ENCODE measurements at regions not wholly inside any gene's neighbourhood (a gene's known extent, or its start where the extent isn't known, plus 50 kb on each side); places are given as distances from the start of the nearest gene placed in this dataset.

DNA sequence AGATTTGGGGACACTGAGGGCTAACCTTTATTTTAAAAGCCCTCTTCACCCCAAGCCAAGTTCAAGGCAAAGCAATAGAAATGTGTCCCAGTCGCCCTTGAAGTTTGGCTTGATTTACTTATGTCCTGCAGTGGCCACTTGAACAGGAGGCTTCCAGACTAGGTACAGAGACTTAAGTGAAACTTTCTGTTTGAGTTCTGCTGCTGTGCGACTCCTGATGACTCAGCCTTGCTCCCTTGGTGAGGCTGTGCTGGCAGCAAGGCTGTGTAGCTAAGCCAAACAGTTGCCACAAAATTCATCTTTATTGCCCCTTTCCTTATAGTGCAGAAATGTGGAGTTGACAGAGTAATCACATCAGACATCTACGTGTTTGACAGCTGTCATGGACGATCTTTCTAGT lies 68.8 kb upstream of the NTRK2 start:
- H3K9me3 ChIP-seq = no peaks in the 10 kb centered on the region
- no peaks in the 10 kb centered on the region for H3K36me3 ChIP-seq
- no peak overlapping the region for H3K4me3 ChIP-seq
- no peak for DNase-seq
- H3K4me1 ChIP-seq = peaks cover 0 to 8% (median 0%) of the 10 kb centered on the region in 6 donors
- WGBS, 5 donors = 65 to 87% (median 82%) methylated on average over 4 of the region's 4 CpGs
- TF ChIP-seq, protein P1, sequence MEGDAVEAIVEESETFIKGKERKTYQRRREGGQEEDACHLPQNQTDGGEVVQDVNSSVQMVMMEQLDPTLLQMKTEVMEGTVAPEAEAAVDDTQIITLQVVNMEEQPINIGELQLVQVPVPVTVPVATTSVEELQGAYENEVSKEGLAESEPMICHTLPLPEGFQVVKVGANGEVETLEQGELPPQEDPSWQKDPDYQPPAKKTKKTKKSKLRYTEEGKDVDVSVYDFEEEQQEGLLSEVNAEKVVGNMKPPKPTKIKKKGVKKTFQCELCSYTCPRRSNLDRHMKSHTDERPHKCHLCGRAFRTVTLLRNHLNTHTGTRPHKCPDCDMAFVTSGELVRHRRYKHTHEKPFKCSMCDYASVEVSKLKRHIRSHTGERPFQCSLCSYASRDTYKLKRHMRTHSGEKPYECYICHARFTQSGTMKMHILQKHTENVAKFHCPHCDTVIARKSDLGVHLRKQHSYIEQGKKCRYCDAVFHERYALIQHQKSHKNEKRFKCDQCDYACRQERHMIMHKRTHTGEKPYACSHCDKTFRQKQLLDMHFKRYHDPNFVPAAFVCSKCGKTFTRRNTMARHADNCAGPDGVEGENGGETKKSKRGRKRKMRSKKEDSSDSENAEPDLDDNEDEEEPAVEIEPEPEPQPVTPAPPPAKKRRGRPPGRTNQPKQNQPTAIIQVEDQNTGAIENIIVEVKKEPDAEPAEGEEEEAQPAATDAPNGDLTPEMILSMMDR (IDR thresholded peaks at IDR 0.05 in 8 of 11, conservative IDR thresholded peaks at IDR 0.05 in 3 of 11) = no peak
- TF ChIP-seq POLR2A (IDR thresholded peaks at IDR 0.05) (no peak), POLR2AphosphoS5 (IDR thresholded peaks at IDR 0.05) (no peak)
- H3K27me3 ChIP-seq (replicated peaks in 1 of 7) = no peaks in the 10 kb centered on the region
- H3K27ac ChIP-seq = no peak overlapping the region
- intact Hi-C loops (cut with DNase I; ENCODE audit: low total_unique reads) = no loop called here

DNA sequence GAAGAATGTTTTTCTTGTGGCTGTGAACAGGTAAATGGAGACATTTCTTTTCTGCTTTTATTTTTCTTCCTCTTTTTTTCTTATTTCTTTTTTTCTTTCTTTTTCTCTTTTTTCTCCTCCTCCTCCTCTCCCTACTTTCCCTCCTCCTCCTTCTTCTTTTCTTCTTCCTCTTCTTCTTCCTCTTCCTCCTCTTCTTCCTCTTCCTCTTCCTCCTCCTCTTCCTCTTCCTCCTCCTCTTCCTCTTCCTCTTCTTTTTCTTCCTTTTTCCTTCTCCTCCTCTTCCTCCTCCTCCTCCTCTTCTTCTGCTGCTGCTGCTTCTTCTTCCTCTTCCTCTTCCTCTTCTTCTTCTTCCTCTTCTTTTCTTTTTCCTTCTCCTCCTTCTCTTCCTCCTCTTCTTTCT lies 65.3 kb upstream of the NTRK2 start:
- Histone ChIP-seq H3K27ac (no peak overlapping the region), H3K9me3 (no peaks in the 10 kb centered on the region), H3K36me3 (no peaks in the 10 kb centered on the region), H3K4me3 (no peak overlapping the region), H3K4me1 (no peaks in the 10 kb centered on the region), H3K27me3 (replicated peaks in 1 of 7) (no peaks in the 10 kb centered on the region)
- intact Hi-C loops (cut with DNase I; ENCODE audit: low total_unique reads) = no loop called here
- no peak for DNase-seq
- TF ChIP-seq POLR2AphosphoS5 (IDR thresholded peaks at IDR 0.05) (no peak), POLR2A (IDR thresholded peaks at IDR 0.05) (no peak)
- TF ChIP-seq, protein P1 (IDR thresholded peaks at IDR 0.05 in 8 of 11, conservative IDR thresholded peaks at IDR 0.05 in 3 of 11) = no peak

DNA sequence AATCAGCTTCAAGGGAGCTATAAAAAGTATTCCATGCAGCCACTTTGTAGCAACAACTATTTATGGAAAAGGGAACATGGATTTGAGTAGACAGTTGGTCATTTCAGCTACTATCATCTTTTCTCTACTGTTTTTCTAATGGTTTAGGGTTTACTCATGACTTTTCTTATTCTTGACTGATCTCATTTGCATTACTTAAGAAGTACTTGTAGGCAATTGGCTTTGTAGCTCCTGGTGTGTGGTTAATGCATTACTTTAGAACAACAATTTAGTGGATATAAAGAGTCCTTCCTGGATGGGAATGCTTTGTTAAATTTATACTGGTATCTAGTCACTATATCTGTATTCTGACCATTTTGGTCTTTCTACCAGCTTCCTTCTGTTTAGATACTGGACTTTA lies 59.8 kb upstream of the NTRK2 start:
- DNase-seq = no peak
- TF ChIP-seq, protein P1 (IDR thresholded peaks at IDR 0.05 in 8 of 11, conservative IDR thresholded peaks at IDR 0.05 in 3 of 11) = no peak
- TF ChIP-seq POLR2A (IDR thresholded peaks at IDR 0.05) = no peak
- TF ChIP-seq POLR2AphosphoS5 (IDR thresholded peaks at IDR 0.05) = no peak
- no peaks in the 10 kb centered on the region for H3K36me3 ChIP-seq
- peaks cover 0 to 15% (median 2%) of the 10 kb centered on the region in 8 donors for H3K9me3 ChIP-seq
- H3K27me3 ChIP-seq (replicated peaks in 1 of 7) = no peaks in the 10 kb centered on the region
- no peaks in the 10 kb centered on the region for H3K4me1 ChIP-seq
- intact Hi-C loops (cut with DNase I; ENCODE audit: low total_unique reads) = no loop called here
- H3K27ac ChIP-seq = no peak overlapping the region
- H3K4me3 ChIP-seq = no peak overlapping the region

DNA sequence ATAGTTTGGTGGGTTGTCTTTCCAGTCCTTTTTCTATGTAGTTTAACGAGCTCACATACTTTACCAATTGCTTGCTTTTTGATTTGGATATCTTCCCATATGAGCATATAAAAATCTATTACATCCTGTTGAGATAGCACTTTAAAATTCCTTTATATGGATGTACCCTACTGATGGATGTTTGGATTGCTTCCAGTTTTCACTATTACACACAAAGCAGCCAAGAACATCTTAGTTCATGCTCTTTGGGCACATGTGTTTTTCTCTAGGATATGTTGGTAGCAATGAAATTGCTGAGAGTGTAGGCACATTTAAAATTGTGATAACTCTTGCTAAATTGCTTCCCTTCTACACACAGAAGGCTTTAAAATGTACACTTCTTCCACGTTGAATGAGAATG lies 56.1 kb upstream of the NTRK2 start:
- Histone ChIP-seq H3K4me3 (no peak overlapping the region), H3K27me3 (replicated peaks in 1 of 7) (no peaks in the 10 kb centered on the region), H3K27ac (no peak overlapping the region), H3K36me3 (no peaks in the 10 kb centered on the region), H3K9me3 (peaks cover 0 to 15% (median 2%) of the 10 kb centered on the region in 8 donors), H3K4me1 (no peaks in the 10 kb centered on the region)
- intact Hi-C loops (cut with DNase I; ENCODE audit: low total_unique reads) = no loop called here
- TF ChIP-seq POLR2A (IDR thresholded peaks at IDR 0.05) = no peak
- TF ChIP-seq, protein P1 (IDR thresholded peaks at IDR 0.05 in 8 of 11, conservative IDR thresholded peaks at IDR 0.05 in 3 of 11) = no peak
- TF ChIP-seq POLR2AphosphoS5 (IDR thresholded peaks at IDR 0.05) = no peak
- no peak for DNase-seq
- WGBS, 5 donors = 64 to 81% (median 79%) methylated on average over 2 of the region's 2 CpGs
